ENCODE measurements at regions not wholly inside any gene's neighbourhood (a gene's known extent, or its start where the extent isn't known, plus 50 kb on each side); places are given as distances from the start of the nearest gene placed in this dataset.
"Not testable (repeated sequence)": the region's sequence is repeated elsewhere in the genome, so short reads cannot be mapped to it uniquely, and the experiment has no call there.

GRCh38 chr11:71638801-71639519 is 56.3 kb upstream of the KRTAP5-11 start:
- DNase-seq = peak; percentile 44

- DNase-seq = peak; percentile 41
Observed at GRCh38 chr11:71639520-71639849, 56.8 kb upstream of the KRTAP5-11 start.

- DNase-seq = not testable (repeated sequence)
Observed at GRCh38 chr11:71639916-71640315, 57.2 kb upstream of the KRTAP5-11 start.

GRCh38 chr11:71647078-71647477 is 64.4 kb upstream of the KRTAP5-11 start:
- DNase-seq = not testable (repeated sequence)

- DNase-seq = not testable (repeated sequence)
Observed at GRCh38 chr11:71652998-71653397, 70.3 kb upstream of the KRTAP5-11 start.

- not testable (repeated sequence) for DNase-seq
Observed at GRCh38 chr11:71654423-71654822, 71.7 kb upstream of the KRTAP5-11 start.

GRCh38 chr11:71655041-71655440 is 72.4 kb upstream of the KRTAP5-11 start:
- not testable (repeated sequence) for DNase-seq

- not testable (repeated sequence) for DNase-seq
Observed at GRCh38 chr11:71656513-71656912, 73.8 kb upstream of the KRTAP5-11 start.

GRCh38 chr11:71664941-71665340 is 82.3 kb upstream of the KRTAP5-11 start:
- DNase-seq = not testable (repeated sequence)

- DNase-seq = not testable (repeated sequence)
Observed at GRCh38 chr11:71698110-71698509, 115.4 kb upstream of the KRTAP5-11 start.

GRCh38 chr11:71698961-71699360 is 116.3 kb upstream of the KRTAP5-11 start:
- DNase-seq = not testable (repeated sequence)

- not testable (repeated sequence) for DNase-seq
Observed at GRCh38 chr11:71701435-71702291, 119.0 kb upstream of the KRTAP5-11 start.

- not testable (repeated sequence) for DNase-seq
Observed at GRCh38 chr11:71705086-71705737, 122.5 kb upstream of the KRTAP5-11 start.

GRCh38 chr11:71705738-71706432 is 123.2 kb upstream of the KRTAP5-11 start:
- not testable (repeated sequence) for DNase-seq

- not testable (repeated sequence) for DNase-seq
Observed at GRCh38 chr11:71707083-71707482, 124.4 kb upstream of the KRTAP5-11 start.

GRCh38 chr11:71709541-71709940 is 123.5 kb upstream of the DEFB108B start:
- DNase-seq = not testable (repeated sequence)

- DNase-seq = peak; percentile 4
Observed at GRCh38 chr11:71710171-71710671, 122.8 kb upstream of the DEFB108B start.

- DNase-seq = not testable (repeated sequence)
Observed at GRCh38 chr11:71710701-71711385, 122.2 kb upstream of the DEFB108B start.

- not testable (repeated sequence) for DNase-seq
Observed at GRCh38 chr11:71712350-71712749, 120.7 kb upstream of the DEFB108B start.

GRCh38 chr11:71712846-71713245 is 120.2 kb upstream of the DEFB108B start:
- DNase-seq = not testable (repeated sequence)

GRCh38 chr11:71714510-71714909 is 118.5 kb upstream of the DEFB108B start:
- not testable (repeated sequence) for DNase-seq

GRCh38 chr11:71721840-71722239 is 111.2 kb upstream of the DEFB108B start:
- not testable (repeated sequence) for DNase-seq

Data from NCI-H69 (cell line).